Stimulated activated naive B cell treated with anti-CD40 and anti-IgM and Interleukin-4, amounts not matched to agents 10 μg/mL and 1 μg/mL and 100 μg/mL, for 72 hours (primary cell): ENCODE measurements at regions not wholly inside any gene's neighbourhood (a gene's known extent, or its start where the extent isn't known, plus 50 kb on each side); places are given as distances from the start of the nearest gene placed in this dataset.
"Not testable (repeated sequence)": the region's sequence is repeated elsewhere in the genome, so short reads cannot be mapped to it uniquely, and the experiment has no call there.

ENCODE experiments used
- ATAC-seq, 2 donors: fragments of 150-1000 bp; cut with Tn5 transposase; replicated peaks; 2 replicates each; pipeline ENCODE4 v1.10.0; 2021; ENCODE audit warnings: moderate library complexity in 1 of 2
- DNase-seq: peaks from one replicate; pipeline ENCODE4 v3.0.0; 2021
- H3K27ac Mint-ChIP-seq: one replicate; pipeline ENCODE4 v1.8.0; 2022; ENCODE audit warnings: mild to moderate bottlenecking, mixed read lengths
- H3K27me3 Mint-ChIP-seq, 2 donors: one replicate each; pipeline ENCODE4 v1.8.0; 2022; ENCODE audit warnings: mixed read lengths in 2 of 2
- H3K36me3 Mint-ChIP-seq, 2 donors: one replicate each; pipeline ENCODE4 v1.8.0; 2022; ENCODE audit warnings: mixed read lengths in 2 of 2, mild to moderate bottlenecking in 1 of 2
- H3K4me1 Mint-ChIP-seq, 2 donors: one replicate each; pipeline ENCODE4 v1.8.0; 2022; ENCODE audit warnings: mixed read lengths in 2 of 2, mild to moderate bottlenecking in 1 of 2
- H3K4me3 Mint-ChIP-seq, 2 donors: one replicate each; pipeline ENCODE4 v1.8.0; 2022; ENCODE audit warnings: mild to moderate bottlenecking in 2 of 2, mixed read lengths in 2 of 2, moderate library complexity in 1 of 2
- H3K9me3 Mint-ChIP-seq, 2 donors: one replicate each; pipeline ENCODE4 v1.8.0; 2022; ENCODE audit warnings: mixed read lengths in 2 of 2, mild to moderate bottlenecking in 1 of 2

DNA sequence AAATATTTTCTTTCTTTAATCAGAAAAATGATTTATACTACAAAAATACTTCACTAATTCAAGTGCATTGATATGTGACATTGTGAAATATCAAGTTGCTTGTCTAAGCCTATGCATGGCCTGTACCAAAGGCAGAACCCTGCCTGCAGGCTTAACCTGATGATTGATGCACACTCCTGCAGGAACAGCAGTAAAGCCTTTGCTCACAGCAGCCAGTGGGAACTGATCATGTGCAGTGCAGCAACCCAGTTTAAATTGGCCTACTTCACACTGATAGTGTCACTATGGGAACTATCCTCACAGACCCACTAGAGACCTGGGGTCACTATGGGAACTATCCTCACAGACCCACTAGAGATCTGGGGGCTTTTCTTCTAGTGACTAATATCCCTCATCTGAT is 603.8 kb downstream of the RAPGEF2 start:
- Mint-ChIP-seq H3K9me3 (peaks cover 0 to 8% of the 10 kb centered on the region in 2 donors), H3K36me3 (no peaks in the 10 kb centered on the region), H3K4me1 (no peaks in the 10 kb centered on the region), H3K4me3 (no peak overlapping the region), H3K27ac (no peak overlapping the region), H3K27me3 (no peaks in the 10 kb centered on the region)
- DNase-seq = no peak
- no peak for ATAC-seq

DNA sequence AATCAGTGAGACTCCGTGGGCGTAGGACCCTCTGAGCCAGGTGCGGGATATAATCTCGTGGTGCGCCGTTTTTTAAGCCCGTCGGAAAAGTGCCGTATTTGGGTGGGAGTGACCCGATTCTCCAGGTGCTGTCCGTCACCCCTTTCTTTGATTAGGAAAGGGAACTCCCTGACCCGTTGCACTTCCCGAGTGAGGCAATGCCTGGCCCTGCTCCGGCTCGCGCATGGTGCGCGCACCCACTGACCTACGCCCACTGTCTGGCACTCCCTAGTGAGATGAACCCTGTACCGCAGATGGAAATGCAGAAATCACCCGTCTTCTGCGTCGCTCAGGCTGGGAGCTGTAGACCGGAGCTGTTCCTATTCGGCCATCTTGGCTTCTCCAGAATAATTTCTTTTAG is 612.3 kb downstream of the RAPGEF2 start:
- H3K27ac Mint-ChIP-seq, DNase-seq, ATAC-seq, H3K4me1 Mint-ChIP-seq, H3K4me3 Mint-ChIP-seq, H3K36me3 Mint-ChIP-seq, H3K27me3 Mint-ChIP-seq, H3K9me3 Mint-ChIP-seq: not testable (repeated sequence)

GRCh38 chr4:159719531-159719930 is 616.7 kb downstream of the RAPGEF2 start:
- no peak overlapping the region for H3K27ac Mint-ChIP-seq
- no peaks in the 10 kb centered on the region for H3K36me3 Mint-ChIP-seq
- H3K4me3 Mint-ChIP-seq = no peak overlapping the region
- ATAC-seq (no peak), DNase-seq (no peak)
- H3K4me1 Mint-ChIP-seq = no peaks in the 10 kb centered on the region
- H3K27me3 Mint-ChIP-seq = no peaks in the 10 kb centered on the region
- H3K9me3 Mint-ChIP-seq = peaks cover 0 to 5% of the 10 kb centered on the region in 2 donors

GRCh38 chr4:159722052-159722451 is 619.2 kb downstream of the RAPGEF2 start:
- no peaks in the 10 kb centered on the region for H3K27me3 Mint-ChIP-seq
- no peaks in the 10 kb centered on the region for H3K36me3 Mint-ChIP-seq
- H3K4me3 Mint-ChIP-seq = no peak overlapping the region
- H3K27ac Mint-ChIP-seq = no peak overlapping the region
- peaks cover 2 to 4% of the 10 kb centered on the region in 2 donors for H3K9me3 Mint-ChIP-seq
- ATAC-seq = no peak
- no peak for DNase-seq
- no peaks in the 10 kb centered on the region for H3K4me1 Mint-ChIP-seq

DNA sequence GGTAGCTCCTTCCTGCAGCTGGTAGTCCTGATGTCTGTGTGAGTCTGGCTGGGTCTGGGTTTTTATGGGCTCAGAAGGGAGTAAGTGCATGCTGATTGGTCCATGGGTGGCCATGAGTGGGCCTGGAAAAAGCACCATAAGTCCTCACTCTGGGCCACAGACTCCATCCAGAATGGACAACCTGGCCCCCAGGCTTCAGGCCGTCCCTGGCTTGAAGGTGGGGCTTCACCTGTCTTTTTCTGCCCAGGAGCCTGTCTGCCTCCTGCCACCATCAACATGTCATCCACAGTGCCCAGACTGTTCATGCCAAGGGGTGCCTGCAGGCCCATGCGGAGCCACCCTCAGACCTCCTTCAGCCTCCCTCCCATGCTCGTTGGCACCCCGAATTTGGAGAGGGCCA is 620.0 kb downstream of the RAPGEF2 start:
- no peak overlapping the region for H3K27ac Mint-ChIP-seq
- no peaks in the 10 kb centered on the region for H3K27me3 Mint-ChIP-seq
- H3K9me3 Mint-ChIP-seq = peaks cover 2 to 5% of the 10 kb centered on the region in 2 donors
- DNase-seq (no peak), ATAC-seq (no peak)
- no peaks in the 10 kb centered on the region for H3K4me1 Mint-ChIP-seq
- H3K36me3 Mint-ChIP-seq = no peaks in the 10 kb centered on the region
- no peak overlapping the region for H3K4me3 Mint-ChIP-seq

GRCh38 chr4:159723341-159724048 is 620.6 kb downstream of the RAPGEF2 start:
- Mint-ChIP-seq H3K4me3 (no peak overlapping the region), H3K4me1 (no peaks in the 10 kb centered on the region), H3K36me3 (no peaks in the 10 kb centered on the region), H3K27me3 (no peaks in the 10 kb centered on the region), H3K27ac (no peak overlapping the region), H3K9me3 (peaks cover 2 to 5% of the 10 kb centered on the region in 2 donors)
- DNase-seq = no peak
- no peak for ATAC-seq

DNA sequence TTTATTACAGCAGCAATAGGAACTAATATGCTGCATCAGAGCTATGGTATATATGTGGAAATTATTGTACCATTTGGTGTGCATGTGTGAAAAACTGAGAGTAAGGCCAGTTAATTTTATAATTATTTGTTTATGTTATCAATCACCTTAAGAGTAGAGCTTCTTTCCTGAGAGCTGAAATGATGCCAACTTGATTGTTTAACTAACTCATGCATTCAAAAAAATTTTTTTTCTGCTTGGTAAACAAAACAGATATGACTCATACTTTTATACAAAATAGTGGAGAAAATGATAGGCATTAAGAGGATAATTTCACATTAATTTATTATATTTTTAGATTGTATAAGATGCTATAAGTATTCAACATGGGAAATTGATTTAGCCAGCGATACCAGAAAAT is 622.7 kb downstream of the RAPGEF2 start:
- H3K4me3 Mint-ChIP-seq = no peak overlapping the region
- H3K27me3 Mint-ChIP-seq = no peaks in the 10 kb centered on the region
- no peaks in the 10 kb centered on the region for H3K4me1 Mint-ChIP-seq
- no peak for DNase-seq
- no peaks in the 10 kb centered on the region for H3K36me3 Mint-ChIP-seq
- H3K9me3 Mint-ChIP-seq = peaks cover 2 to 5% of the 10 kb centered on the region in 2 donors
- no peak for ATAC-seq
- no peak overlapping the region for H3K27ac Mint-ChIP-seq

GRCh38 chr4:159735281-159736207 is 632.7 kb downstream of the RAPGEF2 start:
- DNase-seq = no peak
- Mint-ChIP-seq H3K27ac (no peak overlapping the region), H3K4me3 (no peak overlapping the region), H3K36me3 (no peaks in the 10 kb centered on the region), H3K9me3 (peaks cover 0 to 3% of the 10 kb centered on the region in 2 donors), H3K27me3 (no peaks in the 10 kb centered on the region), H3K4me1 (no peaks in the 10 kb centered on the region)
- ATAC-seq = no peak

- Mint-ChIP-seq H3K36me3 (no peaks in the 10 kb centered on the region), H3K27me3 (no peaks in the 10 kb centered on the region), H3K4me1 (no peaks in the 10 kb centered on the region), H3K9me3 (peaks cover 2 to 3% of the 10 kb centered on the region in 2 donors), H3K27ac (no peak overlapping the region), H3K4me3 (no peak overlapping the region)
- ATAC-seq = no peak
- DNase-seq = no peak
Observed at GRCh38 chr4:159736411-159736810, 633.5 kb downstream of the RAPGEF2 start.

GRCh38 chr4:159743971-159744370 is 641.1 kb downstream of the RAPGEF2 start:
- no peak overlapping the region for H3K4me3 Mint-ChIP-seq
- no peaks in the 10 kb centered on the region for H3K4me1 Mint-ChIP-seq
- DNase-seq (no peak), ATAC-seq (no peak)
- peaks cover 4 to 8% of the 10 kb centered on the region in 2 donors for H3K9me3 Mint-ChIP-seq
- H3K27me3 Mint-ChIP-seq = no peaks in the 10 kb centered on the region
- H3K27ac Mint-ChIP-seq = no peak overlapping the region
- H3K36me3 Mint-ChIP-seq = no peaks in the 10 kb centered on the region

- no peak for DNase-seq
- Mint-ChIP-seq H3K4me1 (no peaks in the 10 kb centered on the region), H3K27ac (no peak overlapping the region), H3K9me3 (peaks cover 0 to 6% of the 10 kb centered on the region in 2 donors), H3K27me3 (no peaks in the 10 kb centered on the region), H3K4me3 (no peak overlapping the region), H3K36me3 (no peaks in the 10 kb centered on the region)
- no peak for ATAC-seq
Observed at GRCh38 chr4:159747983-159748382, 645.1 kb downstream of the RAPGEF2 start.

GRCh38 chr4:159748834-159749444 is 646.1 kb downstream of the RAPGEF2 start:
- H3K27ac Mint-ChIP-seq = no peak overlapping the region
- H3K27me3 Mint-ChIP-seq = no peaks in the 10 kb centered on the region
- ATAC-seq = no peak
- no peak for DNase-seq
- no peaks in the 10 kb centered on the region for H3K4me1 Mint-ChIP-seq
- H3K4me3 Mint-ChIP-seq = no peak overlapping the region
- H3K36me3 Mint-ChIP-seq = no peaks in the 10 kb centered on the region
- peaks cover 2 to 6% of the 10 kb centered on the region in 2 donors for H3K9me3 Mint-ChIP-seq

- H3K9me3 Mint-ChIP-seq = peaks cover 4 to 14% of the 10 kb centered on the region in 2 donors
- no peak overlapping the region for H3K4me3 Mint-ChIP-seq
- H3K4me1 Mint-ChIP-seq = no peaks in the 10 kb centered on the region
- H3K27ac Mint-ChIP-seq = no peak overlapping the region
- DNase-seq (no peak), ATAC-seq (no peak)
- H3K27me3 Mint-ChIP-seq = no peaks in the 10 kb centered on the region
- no peaks in the 10 kb centered on the region for H3K36me3 Mint-ChIP-seq
Observed at GRCh38 chr4:159757499-159757898, 654.6 kb downstream of the RAPGEF2 start.

- no peak overlapping the region for H3K4me3 Mint-ChIP-seq
- H3K27ac Mint-ChIP-seq = no peak overlapping the region
- H3K4me1 Mint-ChIP-seq = no peaks in the 10 kb centered on the region
- H3K36me3 Mint-ChIP-seq = no peaks in the 10 kb centered on the region
- peaks cover 4 to 14% of the 10 kb centered on the region in 2 donors for H3K9me3 Mint-ChIP-seq
- ATAC-seq (no peak), DNase-seq (no peak)
- no peaks in the 10 kb centered on the region for H3K27me3 Mint-ChIP-seq
Observed at GRCh38 chr4:159758061-159758460, 655.2 kb downstream of the RAPGEF2 start.
